Neutrophil (primary cell): ENCODE measurements at regions not wholly inside any gene's neighbourhood (a gene's known extent, or its start where the extent isn't known, plus 50 kb on each side); places are given as distances from the start of the nearest gene placed in this dataset.

Experiments used
- H3K27ac ChIP-seq: fragments of 200-600 bp; sonication (generic); 2 replicates; pipeline ENCODE4 v1.5.1; 2016; ENCODE audit warnings: mild to moderate bottlenecking, moderate library complexity
- H3K27me3 ChIP-seq: fragments of 200-600 bp; sonication (generic); 2 replicates; pipeline ENCODE4 v1.6.0; 2016; ENCODE audit warnings: mild to moderate bottlenecking
- H3K36me3 ChIP-seq: fragments of 200-600 bp; sonication (generic); 2 replicates; pipeline ENCODE4 v1.5.1; 2017
- H3K4me1 ChIP-seq, 2 experiments: fragments of 200-600 bp in 1 of 2; sonication (generic) in 1 of 2; 1 replicate in 1 of 2; 2 replicates in 1 of 2; pipeline versions ENCODE4 v1.5.1 to v1.6.1; 2013 to 2016; ENCODE audit warnings: low read depth in 1 of 2, low read length in 1 of 2, mild to moderate bottlenecking in 1 of 2, moderate library complexity in 1 of 2; ENCODE audit not compliant: control insufficient read depth in 1 of 2, insufficient read depth in 1 of 2
- H3K4me3 ChIP-seq, 2 experiments: fragments of 200-600 bp in 1 of 2; sonication (generic) in 1 of 2; 1 replicate in 1 of 2; 2 replicates in 1 of 2; pipeline ENCODE4 v1.5.1; 2013 to 2016; ENCODE audit warnings: low read depth in 1 of 2, low read length in 1 of 2, mild to moderate bottlenecking in 1 of 2, moderate library complexity in 1 of 2
- H3K9me3 ChIP-seq: fragments of 200-600 bp; sonication (generic); 2 replicates; pipeline ENCODE4 v1.5.1; 2016
- CTCF ChIP-seq: fragments of 200-600 bp; sonication (generic); IDR thresholded peaks from 2 replicates; pipeline ENCODE4 v1.5.1; 2016; ENCODE audit warnings: antibody characterized with exemption

DNA sequence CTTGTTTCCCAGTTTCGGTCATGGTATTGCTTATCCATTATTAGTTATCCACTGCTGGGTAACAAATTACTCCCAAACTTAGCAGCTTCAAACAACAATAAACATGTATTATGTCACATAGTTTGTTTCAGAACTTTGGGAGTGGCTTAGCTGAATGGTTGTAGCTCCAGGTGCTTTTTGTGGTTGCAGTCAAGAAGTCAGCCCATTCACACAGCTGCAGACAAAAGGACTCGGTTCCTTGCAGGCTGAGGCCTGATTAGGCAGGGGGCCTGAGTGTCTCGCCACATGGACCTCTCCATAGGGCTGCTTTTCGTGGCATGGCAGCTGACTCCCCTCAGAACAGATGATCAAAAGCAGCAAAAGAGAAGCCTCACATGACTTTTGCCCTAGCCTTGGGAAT lies 58.2 kb upstream of the ITGA4 start:
- Histone ChIP-seq H3K9me3 (no peaks in the 10 kb centered on the region), H3K36me3 (no peaks in the 10 kb centered on the region), H3K4me3 (no peak overlapping the region), H3K4me1 (peaks cover 10 to 20% of the 10 kb centered on the region in 2 experiments), H3K27me3 (no peaks in the 10 kb centered on the region), H3K27ac (no peak overlapping the region)
- no peak for TF ChIP-seq CTCF

DNA sequence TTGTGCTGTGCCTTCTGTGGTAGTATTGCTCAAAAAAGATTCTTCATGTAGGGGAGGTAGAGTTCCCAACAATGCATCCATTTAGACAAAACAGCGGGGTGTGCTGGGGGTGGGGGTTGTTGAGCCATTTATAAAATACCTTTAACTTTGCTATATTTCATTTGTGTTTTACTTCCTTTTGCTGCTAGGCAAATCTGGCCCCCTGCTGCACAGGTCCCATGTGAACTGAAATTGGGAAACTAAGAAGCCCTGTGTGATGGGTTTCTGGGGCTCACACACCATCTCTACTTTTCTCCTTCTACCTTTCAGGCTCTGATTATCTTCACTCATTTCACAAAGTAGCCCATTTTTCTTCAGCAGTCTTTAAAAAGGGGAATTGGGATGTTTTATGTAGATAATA lies 52.7 kb upstream of the ITGA4 start:
- H3K9me3 ChIP-seq: no peaks in the 10 kb centered on the region
- no peak overlapping the region for H3K27ac ChIP-seq
- no peak overlapping the region for H3K4me3 ChIP-seq
- H3K36me3 ChIP-seq: no peaks in the 10 kb centered on the region
- H3K27me3 ChIP-seq: no peaks in the 10 kb centered on the region
- TF ChIP-seq CTCF: no peak
- no peaks in the 10 kb centered on the region for H3K4me1 ChIP-seq

DNA sequence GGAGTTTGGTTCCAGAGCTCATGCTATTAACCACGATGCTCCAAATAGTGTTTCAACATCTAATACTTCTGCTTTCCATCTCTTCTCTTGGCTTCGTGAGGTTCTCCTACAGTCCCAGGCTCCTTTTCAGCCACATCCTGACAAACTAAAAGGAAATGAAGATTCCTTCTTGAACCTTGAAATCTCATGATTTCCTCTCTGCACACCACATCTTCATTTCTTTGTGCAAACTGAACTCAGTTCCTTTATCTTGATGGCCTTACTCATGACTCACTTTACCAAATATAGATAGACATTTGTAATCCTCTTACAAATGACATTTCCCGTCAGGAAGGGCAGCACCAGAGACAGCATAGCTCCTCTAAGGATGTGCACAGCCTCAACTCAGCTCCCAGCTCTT lies 50.0 kb upstream of the ITGA4 start:
- no peaks in the 10 kb centered on the region for H3K4me1 ChIP-seq
- no peak overlapping the region for H3K4me3 ChIP-seq
- no peaks in the 10 kb centered on the region for H3K36me3 ChIP-seq
- no peaks in the 10 kb centered on the region for H3K9me3 ChIP-seq
- no peaks in the 10 kb centered on the region for H3K27me3 ChIP-seq
- no peak overlapping the region for H3K27ac ChIP-seq
- TF ChIP-seq CTCF: no peak
